H4 (cell line): ENCODE measurements at regions not wholly inside any gene's neighbourhood (a gene's known extent, or its start where the extent isn't known, plus 50 kb on each side); places are given as distances from the start of the nearest gene placed in this dataset.
"Not testable (repeated sequence)": the region's sequence is repeated elsewhere in the genome, so short reads cannot be mapped to it uniquely, and the experiment has no call there.

Experiments used
- DNase-seq: peaks from one replicate; pipeline ENCODE4 v3.0.0-alpha.2; 2015; ENCODE audit warnings: low spot score

GRCh38 chrX:46223499-46223898, 321.7 kb downstream of the ZNF674 start:
- not testable (repeated sequence) for DNase-seq

GRCh38 chrX:46220822-46221221, 324.4 kb downstream of the ZNF674 start:
- DNase-seq: no peak

GRCh38 chrX:46218373-46218772, 326.8 kb downstream of the ZNF674 start:
- DNase-seq: no peak

GRCh38 chrX:46216406-46216805, 328.8 kb downstream of the ZNF674 start:
- no peak for DNase-seq

- DNase-seq: no peak
Observed at GRCh38 chrX:46211079-46211478, 334.1 kb downstream of the ZNF674 start.

GRCh38 chrX:46209768-46210167, 335.5 kb downstream of the ZNF674 start:
- no peak for DNase-seq

GRCh38 chrX:46209037-46209436, 336.2 kb downstream of the ZNF674 start:
- no peak for DNase-seq

- no peak for DNase-seq
Observed at GRCh38 chrX:46208225-46208854, 336.9 kb downstream of the ZNF674 start.

- no peak for DNase-seq
Observed at GRCh38 chrX:46204721-46205422, 340.3 kb downstream of the ZNF674 start.

GRCh38 chrX:46202733-46203514, 342.3 kb downstream of the ZNF674 start:
- DNase-seq: no peak

GRCh38 chrX:46200413-46200812, 344.8 kb downstream of the ZNF674 start:
- no peak for DNase-seq

GRCh38 chrX:46198858-46199257, 346.4 kb downstream of the ZNF674 start:
- DNase-seq: peak; percentile 51

- not testable (repeated sequence) for DNase-seq
Observed at GRCh38 chrX:46186811-46187106, 358.5 kb downstream of the ZNF674 start.

GRCh38 chrX:46185923-46186810, 359.1 kb downstream of the ZNF674 start:
- no peak for DNase-seq

- DNase-seq: no peak
Observed at GRCh38 chrX:46184749-46185148, 360.5 kb downstream of the ZNF674 start.

- peak; percentile 96 for DNase-seq
Observed at GRCh38 chrX:46180258-46180687, 364.9 kb downstream of the ZNF674 start.

GRCh38 chrX:46179748-46180147, 365.5 kb downstream of the ZNF674 start:
- peak; percentile 20 for DNase-seq

GRCh38 chrX:46178763-46179162, 366.5 kb downstream of the ZNF674 start:
- DNase-seq: no peak

GRCh38 chrX:46173159-46173558, 372.1 kb downstream of the ZNF674 start:
- DNase-seq: no peak

- DNase-seq: not testable (repeated sequence)
Observed at GRCh38 chrX:46171457-46171856, 373.8 kb downstream of the ZNF674 start.

- no peak for DNase-seq
Observed at GRCh38 chrX:46169808-46170207, 375.4 kb downstream of the ZNF674 start.

- no peak for DNase-seq
Observed at GRCh38 chrX:46168254-46168653, 377.0 kb downstream of the ZNF674 start.
